AML-193 (cell line): ENCODE measurements at regions not wholly inside any gene's neighbourhood (a gene's known extent, or its start where the extent isn't known, plus 50 kb on each side); places are given as distances from the start of the nearest gene placed in this dataset.
"Not testable (repeated sequence)": the region's sequence is repeated elsewhere in the genome, so short reads cannot be mapped to it uniquely, and the experiment has no call there.

Source experiments
- DNase-seq, 2 experiments: peaks; one replicate each; lab custom pipeline; 2025; lab: John Stamatoyannopoulos, UW

DNA sequence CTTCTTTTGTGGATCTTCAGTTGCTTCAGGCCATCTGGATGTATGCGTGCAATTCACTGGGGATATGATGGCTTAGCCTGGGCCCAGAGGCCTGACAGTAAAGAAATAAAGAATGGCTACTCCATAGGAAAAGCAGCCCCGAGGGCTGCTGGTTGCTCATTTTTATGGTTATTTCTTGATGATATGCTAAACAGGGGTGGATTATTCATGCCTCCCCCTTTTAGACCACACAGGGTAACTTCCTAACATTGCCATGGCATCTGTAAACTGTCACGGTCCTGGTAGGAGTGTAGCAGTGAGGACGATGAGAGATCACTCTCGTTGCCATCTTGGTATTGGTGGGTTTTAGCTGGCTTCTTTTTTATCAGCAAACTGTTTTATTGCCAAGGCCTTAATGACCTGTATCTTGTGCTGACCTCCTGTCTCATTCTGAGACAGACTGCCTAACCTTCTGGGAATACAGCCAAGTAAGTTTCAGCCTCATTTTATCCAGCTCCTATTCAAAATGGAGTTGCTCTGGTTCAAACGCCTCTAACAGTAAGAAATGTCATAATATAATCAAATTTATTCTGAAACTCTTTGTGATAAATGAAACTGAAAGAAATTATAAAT lies 60.5 kb downstream of the DSEL start:
- DNase-seq, result no peak

DNA sequence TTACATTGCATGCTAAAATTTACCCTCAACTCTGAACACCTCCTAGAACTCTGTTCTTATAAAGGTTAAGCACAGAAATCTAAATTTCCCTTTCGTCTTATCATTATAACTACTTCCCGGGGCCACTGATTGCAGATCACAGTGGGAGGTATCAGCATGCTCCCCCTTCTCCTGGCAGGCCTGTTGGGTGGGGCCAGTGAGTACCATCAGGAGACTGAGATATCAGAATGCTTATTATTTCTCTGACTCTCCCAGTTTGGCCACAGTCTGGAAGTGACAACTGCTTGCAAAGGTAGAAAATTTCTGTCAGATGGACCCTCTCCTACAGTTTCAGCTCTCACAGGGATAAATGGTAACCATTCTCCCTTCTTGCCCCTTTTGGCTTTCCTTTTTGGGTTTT lies 62.6 kb downstream of the DSEL start:
- no peak for DNase-seq

DNA sequence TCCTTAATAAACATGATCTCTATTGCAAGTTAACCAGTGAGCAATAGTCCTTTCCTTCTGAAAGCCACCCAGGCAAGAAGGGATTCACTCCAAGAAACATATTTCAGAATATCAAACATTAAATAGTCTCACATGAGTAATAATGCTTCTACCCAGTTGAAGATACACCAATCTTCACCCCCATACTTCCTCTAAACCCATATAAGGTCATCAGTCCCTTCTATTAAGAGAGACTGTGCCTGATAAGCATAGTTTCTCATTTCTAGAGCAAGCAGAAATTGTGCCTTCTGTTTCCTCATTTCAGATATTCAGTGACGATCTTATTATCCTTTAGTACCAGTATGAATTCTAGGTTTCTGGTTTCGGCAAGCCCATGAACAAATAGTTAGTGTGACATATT lies 64.6 kb downstream of the DSEL start:
- DNase-seq, result no peak

DNA sequence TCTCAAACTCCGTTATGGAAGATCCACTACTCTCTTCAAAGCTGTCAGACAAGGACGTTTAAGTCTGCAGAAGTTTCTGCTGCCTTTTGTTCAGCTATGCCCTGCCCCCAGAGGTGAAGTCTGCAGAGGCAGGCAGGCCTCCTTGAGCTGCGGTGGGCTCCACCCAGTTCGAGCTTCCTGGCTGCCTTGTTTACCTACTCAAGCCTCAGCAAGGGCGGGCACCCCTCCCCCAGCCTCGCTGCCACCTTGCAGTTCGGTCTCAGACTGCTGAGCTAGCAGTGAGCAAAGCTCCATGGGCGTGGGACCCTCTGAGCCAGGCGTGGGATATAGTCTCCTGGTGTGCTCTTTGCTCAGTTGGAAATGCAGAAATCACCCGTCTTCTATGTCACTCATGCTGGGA lies 65.4 kb downstream of the DSEL start:
- DNase-seq, result not testable (repeated sequence)

DNA sequence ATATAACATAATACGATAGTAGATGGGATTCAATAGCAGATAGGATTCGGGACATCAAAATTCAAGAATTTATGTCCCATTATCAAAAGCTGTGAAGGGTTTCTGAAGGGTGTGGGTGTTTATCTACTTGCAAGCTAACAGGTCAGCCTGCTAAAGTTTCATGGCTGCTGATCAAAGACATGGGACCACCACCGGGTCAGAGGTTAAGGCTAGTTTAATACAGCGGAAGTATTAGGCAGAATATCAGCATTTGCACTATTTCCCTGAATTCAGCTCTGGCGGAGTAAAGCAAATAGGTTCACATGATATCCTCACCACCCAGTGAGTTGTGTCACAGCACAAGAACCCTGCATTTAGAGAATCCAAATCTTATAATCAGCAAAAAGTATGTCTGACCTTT lies 82.5 kb downstream of the DSEL start:
- no peak for DNase-seq

DNA sequence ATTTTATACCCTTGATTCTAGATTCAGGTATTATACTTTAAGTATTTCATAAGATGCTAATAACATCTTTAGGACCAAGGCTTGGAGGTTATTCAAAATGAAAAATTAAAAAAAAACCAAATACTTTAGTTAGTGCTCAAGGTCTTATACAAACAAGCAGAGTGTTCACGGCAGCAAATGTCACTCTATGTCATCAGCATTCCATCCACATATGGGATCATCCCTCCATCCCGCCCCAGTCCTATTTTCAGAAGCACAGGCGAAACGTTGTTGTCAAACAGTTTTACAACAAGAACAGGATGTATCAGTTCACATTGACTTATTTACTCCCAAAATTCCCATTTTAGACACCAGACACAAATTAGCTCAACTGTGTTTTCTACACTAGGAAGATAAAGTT lies 83.7 kb downstream of the DSEL start:
- DNase-seq, result no peak

DNA sequence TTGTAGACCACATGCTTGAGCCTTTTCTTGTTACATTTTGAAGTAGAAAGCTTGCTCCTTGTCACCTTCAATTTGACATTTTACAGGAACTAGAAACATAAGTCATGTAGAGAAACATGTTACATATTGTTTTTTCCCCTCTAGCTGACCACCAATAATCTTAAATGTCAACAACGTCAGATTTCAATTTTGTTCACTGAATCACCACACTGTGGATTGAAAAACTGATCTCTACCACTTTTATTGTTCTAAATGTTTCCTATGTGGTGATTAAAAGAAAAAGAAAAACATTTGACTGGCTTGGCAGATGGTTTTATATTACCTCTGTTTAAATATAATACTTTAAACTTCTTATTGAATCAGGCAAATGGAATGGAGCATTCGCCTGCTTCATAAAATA lies 87.7 kb downstream of the DSEL start:
- DNase-seq, result no peak

DNA sequence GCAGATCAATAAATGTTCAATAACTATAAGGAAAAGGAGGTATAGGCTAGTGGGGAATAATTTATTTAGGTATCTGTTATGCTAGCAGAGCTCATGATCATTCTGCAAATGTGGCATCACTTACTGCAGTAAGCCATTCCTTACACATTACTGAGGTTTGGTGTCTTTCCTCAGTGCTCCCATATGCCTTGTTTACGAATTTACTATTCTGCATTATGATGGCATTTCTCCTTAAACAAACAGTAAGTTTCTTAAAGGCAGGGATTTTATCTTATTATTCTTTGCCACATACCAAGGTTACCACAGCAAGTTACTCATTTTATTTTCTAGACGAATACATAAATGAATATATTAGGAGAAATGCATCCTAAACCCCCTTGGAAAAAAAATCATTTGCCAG lies 88.4 kb downstream of the DSEL start:
- no peak for DNase-seq

DNA sequence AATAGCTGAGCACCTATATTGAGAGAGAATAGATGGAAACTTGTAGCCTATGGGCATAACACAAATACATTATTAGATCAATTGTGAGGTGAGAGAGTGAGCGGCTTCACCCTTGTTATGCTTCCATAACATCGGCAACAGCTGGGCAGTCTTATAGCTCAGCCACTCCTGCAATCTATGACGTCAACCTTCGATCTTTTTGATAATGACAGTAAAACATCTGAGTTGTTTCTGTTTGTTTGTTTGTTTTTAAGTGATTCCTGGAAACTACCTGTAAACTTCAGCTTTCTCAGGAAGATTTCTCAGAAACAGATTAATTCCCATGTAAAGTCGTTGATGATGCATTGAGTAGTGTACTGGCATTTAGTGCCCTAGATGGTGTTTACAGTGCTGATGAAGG lies 90.0 kb downstream of the DSEL start:
- no peak for DNase-seq

DNA sequence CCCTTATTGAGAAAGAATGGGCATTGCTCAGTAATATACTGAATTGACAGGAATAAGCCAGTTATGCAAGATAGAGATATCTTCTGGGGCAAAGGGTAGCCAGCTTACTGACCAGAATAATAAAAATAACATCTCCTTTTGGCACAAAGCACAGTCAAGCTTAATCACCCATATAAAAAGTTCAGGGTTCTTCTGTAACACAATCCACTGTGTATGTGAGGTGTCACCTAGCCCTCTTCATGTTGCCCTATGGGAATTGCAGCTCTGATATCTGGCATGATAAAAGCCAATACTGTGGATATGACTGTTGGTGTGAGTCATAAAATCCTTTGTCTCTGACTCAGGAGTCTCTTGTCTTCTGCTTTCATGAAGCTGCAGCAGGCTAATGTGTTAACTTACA lies 90.8 kb downstream of the DSEL start:
- no peak for DNase-seq

DNA sequence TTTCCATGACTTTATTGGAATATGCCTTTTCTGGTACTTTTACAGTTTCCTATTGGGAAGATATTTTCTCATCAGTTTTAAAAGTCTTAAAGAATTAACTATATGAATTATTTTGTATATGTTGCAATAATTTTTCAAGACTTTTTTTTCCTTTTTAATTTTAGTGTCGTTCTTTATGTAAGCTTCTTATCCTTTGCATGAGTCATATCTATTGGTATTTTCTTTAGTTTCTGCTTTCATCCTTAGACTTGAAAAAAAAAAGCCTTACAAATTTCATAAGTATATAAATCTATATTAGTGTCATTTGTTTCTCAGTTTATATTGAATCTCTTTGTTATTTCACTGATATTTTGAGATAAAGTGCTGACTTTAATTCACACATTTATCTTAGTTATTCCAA lies 94.9 kb downstream of the DSEL start:
- DNase-seq, result no peak

DNA sequence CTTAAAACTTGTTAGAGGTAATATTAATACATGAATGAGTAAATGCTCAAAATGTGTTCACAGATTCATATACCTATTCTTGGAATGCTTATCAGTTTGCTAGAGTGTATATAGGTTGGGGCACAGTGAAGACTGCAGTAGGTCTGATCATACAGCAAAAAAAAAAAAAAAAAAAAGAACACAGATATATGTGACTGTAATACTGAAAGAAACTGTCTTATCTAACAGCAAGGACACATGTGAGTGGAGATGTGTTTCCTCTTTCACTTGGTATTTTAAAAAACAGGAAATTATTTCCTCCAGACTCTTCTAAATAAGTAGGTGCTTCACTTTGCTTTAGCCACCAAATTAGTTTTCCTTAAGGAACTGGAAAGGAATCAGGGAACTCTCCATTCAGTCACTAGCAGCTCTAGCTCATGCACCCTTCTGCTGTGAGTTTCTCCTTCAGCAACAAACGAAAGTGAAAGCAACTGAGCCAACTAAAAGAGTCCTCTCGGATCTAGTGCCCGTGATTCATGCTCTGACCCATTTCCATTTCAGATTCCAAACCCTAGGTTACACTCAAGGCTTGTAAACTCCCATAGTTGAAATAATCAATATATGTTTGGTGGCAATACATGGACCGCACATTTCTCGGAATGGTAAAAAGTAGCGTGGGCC lies 98.5 kb downstream of the DSEL start:
- DNase-seq, result peak in 1 of 2 experiments; percentile 14

DNA sequence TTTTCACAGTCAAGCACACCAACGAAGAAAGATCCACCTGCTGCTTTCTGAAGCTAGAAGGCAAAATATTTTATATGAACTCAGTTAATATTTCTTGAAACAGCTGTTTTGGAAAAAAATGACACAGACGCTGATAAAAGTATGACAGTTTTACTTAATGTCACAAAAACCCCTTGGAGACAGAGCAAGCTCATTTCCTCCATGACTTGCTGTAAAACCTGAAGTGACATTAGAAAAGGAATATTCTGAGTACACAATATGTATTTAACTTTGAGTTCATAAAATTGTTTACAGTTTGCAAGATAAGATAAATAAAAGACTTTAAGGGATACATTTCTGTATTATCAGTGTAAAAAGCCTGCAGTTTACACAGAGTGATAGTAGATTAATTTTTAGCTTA lies 105.4 kb downstream of the DSEL start:
- no peak for DNase-seq

DNA sequence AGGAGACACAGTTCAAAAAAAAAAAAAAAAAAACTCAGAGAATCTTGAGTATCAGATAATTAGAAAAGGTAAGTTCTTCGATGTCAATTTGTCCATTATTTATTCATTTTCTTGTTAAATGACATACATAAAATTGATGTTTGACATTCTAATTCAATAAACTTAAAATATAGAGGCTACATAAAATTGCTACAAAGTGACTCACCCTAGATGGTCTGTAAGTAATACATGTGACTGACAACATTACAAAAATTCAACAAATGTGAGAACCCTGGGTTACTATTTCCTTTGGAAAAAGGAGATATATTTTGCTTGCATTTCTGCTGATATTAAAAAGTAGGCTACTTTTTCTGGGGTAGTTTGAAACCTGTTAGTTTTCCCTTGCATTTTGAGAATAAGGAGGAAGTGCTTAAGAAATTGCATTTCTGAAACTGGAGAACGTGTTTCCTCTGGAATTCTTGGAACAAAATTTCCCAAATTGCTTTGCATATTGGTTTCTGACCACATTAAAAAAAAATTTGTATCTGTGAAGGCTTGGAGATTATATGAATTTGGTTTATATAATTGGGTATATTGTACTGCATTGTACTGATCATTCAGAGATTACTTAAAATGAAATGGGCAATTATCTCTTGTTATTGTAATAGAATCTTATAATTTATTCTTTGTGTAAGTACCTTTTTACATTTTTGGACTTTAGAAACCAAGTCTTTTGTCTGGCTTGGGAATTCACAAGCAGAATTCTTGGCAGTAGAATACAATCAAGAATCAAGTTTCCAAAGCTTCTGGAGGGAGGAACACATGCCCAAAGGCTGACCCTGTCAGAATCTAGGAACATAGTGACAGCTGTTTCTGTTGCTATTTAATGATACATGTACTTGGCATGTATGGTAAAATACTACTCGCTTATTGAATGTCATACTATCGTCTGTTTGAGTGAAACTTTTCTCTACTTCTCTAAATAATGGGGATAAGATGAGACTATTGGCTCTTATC lies 106.1 kb downstream of the DSEL start:
- DNase-seq, result no peak

DNA sequence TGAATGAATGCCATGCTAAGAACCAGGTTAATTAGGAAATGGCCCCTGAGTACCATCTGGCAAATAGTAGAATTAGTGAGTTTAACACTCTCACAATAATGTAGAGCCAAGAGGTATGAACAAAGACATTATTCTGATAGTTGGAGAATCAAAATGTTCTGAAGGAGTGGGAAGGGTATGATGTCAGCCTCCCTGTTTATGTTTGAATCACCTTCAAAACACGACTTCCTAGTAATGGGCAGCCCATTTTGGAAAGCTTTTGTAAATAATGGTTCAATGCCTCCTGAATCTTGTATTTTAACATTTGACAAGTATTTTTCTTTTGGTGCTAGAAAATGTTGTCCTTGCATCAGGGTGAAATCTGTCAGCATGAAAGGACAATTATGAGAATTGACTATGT lies 108.3 kb downstream of the DSEL start:
- no peak for DNase-seq

DNA sequence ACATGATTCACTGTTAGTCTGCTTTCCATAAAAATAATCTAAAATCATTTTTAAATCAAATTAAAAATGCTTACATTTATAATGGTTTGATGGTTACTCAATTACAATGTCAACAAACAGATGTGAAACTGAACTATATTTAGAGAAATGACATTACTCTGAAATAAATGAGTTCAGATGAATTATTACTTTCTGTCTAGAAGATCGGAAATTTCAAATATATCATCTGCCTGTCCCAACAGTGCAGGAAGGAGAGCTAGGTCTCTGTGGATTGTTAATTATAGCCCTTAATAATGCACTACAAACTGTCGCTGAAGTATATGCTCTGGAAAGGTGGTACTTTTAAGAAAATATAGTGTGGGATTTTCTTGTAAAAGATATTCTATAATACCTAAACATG lies 109.8 kb downstream of the DSEL start:
- no peak for DNase-seq

DNA sequence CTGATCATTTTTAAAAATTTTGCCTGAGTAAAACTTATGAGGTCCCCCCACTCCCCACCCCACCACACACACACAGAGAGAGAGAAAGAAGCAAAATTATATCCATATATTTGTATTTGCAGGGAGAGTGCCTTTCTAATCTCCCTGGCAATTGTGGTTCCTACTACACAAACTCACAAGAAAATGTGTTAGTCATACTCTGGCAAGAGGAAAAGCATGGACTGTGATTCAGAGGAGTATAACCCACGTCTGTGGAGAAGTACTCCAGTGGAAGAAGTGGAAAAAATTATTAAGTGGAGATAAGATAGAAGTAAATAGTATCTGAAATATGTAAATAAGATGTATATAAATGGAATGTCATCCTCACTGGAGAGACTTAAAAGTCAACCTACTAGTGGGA lies 114.0 kb downstream of the DSEL start:
- no peak for DNase-seq

DNA sequence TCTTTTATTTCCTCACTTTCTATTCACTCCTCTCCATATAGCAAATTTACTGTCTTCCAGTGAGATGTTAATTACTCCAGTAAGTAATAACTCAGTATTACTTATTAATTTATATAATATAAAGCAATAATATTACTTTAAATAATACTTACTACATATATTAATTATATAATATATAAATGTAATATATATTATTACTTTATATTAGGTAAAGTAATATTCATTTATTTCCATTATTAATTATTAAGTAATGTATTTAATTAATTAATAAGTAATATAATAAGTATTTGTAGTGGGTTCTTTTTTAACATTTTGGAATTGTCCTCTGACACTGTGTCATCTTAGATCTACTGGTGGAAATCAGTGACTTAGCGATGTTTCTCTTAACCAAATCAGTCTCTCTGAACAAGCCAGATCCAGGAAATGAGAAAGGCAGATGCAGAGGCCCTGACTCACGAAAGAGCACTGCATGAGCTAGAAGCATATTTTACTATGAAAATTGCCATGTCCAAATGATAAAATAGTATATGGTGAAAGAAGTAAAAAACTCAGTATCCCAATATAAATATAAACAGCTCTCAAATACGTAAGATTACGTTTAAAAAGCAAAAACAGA lies 115.9 kb downstream of the DSEL start:
- no peak for DNase-seq

DNA sequence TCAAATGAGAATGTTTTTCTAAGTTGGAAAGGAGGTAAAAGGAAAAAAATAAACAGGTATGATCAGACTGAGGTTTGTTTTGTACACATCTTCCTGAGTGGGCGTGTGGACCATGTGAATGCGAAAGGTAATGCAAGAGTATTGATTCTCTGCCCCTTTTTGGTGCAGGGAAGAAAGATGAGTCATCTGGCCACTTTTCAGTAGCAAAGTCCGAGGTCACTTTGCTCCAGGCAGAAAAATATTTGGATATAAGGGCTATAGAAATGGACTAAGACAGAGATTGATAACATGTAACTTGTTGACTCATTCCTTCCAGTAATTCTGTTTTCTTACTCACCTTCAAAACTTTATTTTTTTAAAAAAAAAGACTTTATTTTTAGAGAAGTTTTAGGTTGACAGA lies 130.5 kb downstream of the DSEL start:
- DNase-seq, result no peak

DNA sequence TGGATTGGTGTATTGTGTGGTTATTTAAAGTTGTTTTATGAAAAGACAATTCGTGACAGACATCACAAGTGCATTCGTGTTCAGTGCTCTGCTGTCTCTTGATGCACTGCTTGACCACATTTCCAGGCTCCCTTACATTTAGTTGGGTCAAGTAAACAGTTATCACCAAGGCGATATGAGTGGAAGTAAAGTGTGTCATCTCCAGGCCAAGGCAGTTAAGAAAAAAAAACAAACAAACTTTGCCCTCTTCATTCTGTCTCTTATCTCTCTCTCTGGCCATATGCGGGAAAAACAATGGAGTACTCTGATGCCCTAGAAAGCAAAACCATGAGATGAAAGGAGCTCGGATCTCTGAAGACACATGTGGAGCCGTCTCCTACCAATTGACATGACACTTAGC lies 131.1 kb downstream of the DSEL start:
- DNase-seq, result no peak

DNA sequence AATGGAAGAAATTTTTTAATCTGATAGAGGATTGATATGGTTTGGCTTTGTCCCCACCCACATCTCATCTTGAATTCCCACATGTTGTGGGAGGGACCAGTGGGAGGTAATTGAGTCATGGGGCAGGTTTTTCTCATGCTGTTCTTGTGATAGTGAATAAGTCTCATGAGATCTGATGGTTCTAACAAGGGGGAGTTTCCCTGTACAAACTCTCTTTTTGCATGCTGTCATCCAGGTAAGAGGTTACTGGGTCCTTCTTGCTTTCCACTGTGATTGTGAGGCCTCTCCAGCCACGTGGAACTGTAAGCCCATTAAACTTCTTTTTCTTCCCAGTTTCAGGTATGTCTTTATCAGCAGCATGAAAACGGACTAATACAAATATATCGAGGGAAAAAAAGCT lies 132.5 kb downstream of the DSEL start:
- not testable (repeated sequence) for DNase-seq

DNA sequence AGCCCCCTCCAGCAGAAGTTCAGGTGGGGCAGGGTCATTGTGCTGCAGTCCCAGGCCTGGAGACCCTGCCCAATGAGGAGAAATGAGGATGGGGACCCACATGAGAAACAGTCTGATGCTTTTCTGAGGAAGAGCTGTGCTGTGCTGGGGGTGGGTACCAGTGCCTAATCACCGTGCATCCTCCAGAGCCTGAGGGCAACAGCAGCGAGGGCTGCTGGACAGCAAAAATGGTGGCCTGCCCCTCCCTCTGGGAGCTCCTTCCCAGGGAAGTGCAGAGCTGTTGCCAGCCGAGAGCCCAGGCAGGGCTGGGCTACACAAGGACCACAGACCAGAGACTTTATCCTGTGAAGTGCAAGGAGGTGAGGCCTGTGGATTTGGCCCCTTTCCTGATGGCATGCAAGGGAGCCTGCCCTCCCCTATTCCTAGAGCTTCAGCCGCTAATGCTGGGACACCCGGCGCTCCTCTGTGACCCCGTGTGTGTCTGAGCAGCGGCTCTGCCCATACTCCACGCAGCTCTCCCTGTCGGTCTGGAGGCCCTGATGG lies 134.8 kb downstream of the DSEL start:
- DNase-seq, result no peak
